ENCODE measurements at regions not wholly inside any gene's neighbourhood (a gene's known extent, or its start where the extent isn't known, plus 50 kb on each side); places are given as distances from the start of the nearest gene placed in this dataset.

DNA sequence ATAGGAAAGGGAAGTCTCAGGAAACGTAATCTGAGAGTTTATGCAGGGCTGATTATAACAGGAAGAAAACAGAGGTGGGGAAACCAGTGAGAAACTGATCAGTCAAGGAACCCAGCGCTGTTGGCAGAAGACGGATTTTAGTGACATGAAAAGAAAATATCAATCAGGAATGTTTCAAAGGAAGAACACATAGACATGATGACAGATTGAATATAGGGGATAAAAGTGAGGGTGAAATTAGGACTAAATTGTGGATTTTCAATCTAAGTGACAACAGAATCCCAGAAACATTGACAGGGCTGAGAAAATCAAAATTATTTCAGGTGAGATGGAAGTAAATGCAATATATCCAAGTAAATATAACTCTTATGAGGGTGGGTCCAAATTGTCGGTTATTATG, 199.8 kb upstream of the CCDC150 start:
- DNase-seq (ENCODE audit: low read depth, low spot score): no peak

DNA sequence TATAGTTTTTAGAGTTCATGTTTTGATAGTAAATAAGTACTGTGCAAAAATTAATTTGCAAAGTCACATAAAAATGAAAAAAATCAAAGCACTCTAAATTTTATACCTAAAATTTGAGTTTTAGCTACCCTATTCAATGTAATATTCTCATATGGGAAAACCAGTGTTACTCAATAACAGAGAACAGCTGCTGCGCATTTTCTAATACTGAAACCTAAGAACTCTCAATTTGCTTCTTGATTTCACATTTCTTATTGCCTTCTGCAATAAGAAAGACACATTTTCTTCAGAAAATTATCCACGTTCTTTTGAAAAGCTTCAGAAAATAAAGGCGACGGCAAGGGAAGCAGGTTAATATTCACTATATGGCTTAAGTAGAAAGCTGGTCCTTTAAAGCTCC, 199.1 kb upstream of the CCDC150 start:
- no peak for DNase-seq (ENCODE audit: low read depth, low spot score)

GRCh38 chr2:196441527-196441926, 198.0 kb upstream of the CCDC150 start:
- DNase-seq (ENCODE audit: low read depth, low spot score): no peak

DNA sequence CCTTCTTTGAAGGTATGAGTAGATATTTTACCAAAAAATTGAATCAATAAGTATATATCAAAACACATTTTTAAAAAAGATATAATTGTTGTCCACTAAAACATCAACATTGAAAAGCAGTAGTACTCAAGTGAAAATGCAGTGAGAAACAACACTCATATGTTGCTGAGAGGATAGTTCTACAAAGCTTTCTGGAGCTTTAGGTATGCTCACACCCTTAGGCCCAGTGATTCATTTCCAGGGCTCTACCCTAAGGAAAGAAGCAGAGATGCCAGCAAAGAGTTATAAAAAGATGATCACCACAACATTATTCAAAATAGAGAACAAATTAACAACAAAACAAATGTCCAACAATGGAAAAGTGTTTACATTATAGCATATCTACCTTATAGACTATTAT, 197.3 kb upstream of the CCDC150 start:
- DNase-seq (ENCODE audit: low read depth, low spot score): no peak

DNA sequence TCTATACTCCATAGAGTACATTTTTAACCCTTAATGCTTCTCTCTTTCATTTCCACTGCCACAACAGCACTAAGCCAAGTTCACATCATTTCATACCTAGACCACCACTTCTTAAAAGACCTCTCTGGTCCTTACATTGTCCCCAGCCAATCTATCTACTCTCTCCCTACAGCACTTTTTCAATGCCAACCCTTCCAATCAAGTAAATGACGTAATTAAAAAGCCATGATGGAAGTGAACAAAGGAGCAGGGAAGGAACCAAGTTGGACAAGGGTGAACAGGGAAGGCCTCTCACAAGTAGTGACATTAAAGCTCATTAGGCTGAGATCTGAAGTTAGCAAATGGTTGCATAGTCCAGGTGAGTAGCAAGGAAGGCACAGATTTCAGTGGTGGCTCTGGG, 195.1 kb upstream of the CCDC150 start:
- DNase-seq (ENCODE audit: low read depth, low spot score): no peak

DNA sequence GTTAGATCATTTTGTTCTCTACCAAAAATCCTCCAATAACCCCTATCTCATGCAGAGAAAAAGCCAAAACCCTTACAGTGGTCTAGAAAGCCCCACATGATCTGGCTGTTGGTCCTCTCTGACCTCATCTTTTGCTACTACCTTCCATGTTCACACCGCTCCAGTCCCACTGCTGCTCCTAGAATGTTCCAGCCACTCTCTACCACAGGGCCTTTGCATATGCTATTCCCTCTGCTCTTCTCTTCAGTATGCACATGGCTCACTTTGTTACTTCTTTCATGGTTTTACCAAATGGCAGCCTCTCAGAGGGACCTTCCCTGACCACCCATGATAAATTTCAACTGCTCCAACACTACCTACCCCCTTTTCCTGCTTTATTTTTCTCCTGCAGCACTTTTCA, 193.5 kb upstream of the CCDC150 start:
- DNase-seq (ENCODE audit: low read depth, low spot score): no peak

DNA sequence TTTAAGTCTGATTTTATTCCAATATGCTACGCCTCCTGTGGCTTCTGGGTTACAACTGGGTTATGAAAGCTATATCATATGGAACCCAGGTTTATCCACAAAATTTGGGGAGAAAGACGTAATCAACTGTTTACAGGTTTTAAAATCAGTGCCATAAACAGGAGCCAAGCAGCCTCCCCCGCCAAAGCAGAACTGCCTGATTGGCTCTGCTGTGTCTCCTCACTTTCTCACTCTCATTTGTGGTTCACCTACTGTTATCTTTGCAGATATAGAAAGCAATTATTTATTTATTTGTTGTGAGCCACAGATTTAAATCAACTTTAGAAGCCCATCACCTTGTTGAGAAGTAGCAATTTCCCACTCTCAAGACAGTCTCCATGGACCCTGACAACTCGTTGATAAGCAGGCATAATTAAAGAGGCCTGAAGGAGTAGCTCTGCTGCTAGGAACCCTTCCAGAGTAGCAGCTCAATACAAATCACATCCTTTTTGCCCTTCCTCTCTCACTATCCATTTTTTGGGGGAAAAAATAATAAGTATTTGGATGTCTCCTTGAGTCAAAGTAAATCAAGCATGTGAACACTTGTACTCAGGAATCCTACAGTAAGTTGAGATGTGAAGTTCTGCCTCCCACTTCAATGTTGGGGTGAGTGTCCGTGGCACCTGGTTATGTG, 191.0 kb upstream of the CCDC150 start:
- DNase-seq (ENCODE audit: low read depth, low spot score): no peak

GRCh38 chr2:196449083-196449482, 190.4 kb upstream of the CCDC150 start:
- DNase-seq (ENCODE audit: low read depth, low spot score): no peak

- DNase-seq (ENCODE audit: low read depth, low spot score): no peak
These were observed 186.8 kb upstream of the CCDC150 start for GRCh38 chr2:196452758-196453157.

- DNase-seq (ENCODE audit: low read depth, low spot score): peak; percentile 56
These were observed 185.9 kb upstream of the CCDC150 start for GRCh38 chr2:196453613-196454047.

- DNase-seq (ENCODE audit: low read depth, low spot score): no peak
These were observed 185.0 kb upstream of the CCDC150 start for GRCh38 chr2:196454492-196454891.

DNA sequence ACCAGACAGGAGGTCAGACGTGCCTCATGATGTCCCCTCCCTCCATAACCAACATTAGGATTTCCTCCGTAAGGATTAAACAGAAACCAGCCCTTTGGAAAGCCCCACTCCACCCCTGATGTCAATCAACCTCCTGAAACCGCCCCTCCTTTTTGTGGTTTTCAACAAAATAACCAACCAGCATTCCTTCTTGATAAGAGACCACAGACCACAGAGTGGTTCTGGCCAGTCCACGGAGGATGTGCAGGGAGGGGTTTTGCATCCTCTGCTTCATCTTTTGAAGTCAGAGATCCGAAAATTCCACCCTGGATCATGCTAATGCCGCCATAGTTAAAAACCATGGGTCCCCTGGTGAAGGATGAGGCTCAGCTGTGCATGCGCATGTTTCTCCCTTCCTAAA, 180.0 kb upstream of the CCDC150 start:
- peak; percentile 86 for DNase-seq (ENCODE audit: low read depth, low spot score)

- DNase-seq (ENCODE audit: low read depth, low spot score): no peak
These were observed 175.8 kb upstream of the CCDC150 start for GRCh38 chr2:196463706-196464105.

GRCh38 chr2:196464311-196464710, 175.2 kb upstream of the CCDC150 start:
- no peak for DNase-seq (ENCODE audit: low read depth, low spot score)

DNA sequence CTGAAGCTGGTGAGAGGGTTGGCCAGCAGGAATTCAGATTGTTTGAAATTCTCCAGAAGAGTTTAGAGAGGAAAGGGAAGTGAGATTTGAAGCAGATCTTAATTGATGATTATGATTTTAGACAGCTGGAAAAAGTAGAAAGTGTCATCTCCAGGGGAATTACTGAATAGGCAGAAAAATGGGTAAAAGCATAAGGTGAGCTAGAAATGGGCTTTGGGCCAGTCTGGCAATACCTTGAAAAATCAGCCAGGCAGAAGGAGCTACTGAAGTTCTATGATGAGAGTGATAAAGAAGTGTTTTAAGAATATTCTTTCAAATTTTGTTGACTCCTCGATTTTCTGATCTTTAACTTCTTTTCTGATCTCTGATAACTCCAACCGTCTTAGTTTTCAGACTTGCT, 172.9 kb upstream of the CCDC150 start:
- no peak for DNase-seq (ENCODE audit: low read depth, low spot score)

DNA sequence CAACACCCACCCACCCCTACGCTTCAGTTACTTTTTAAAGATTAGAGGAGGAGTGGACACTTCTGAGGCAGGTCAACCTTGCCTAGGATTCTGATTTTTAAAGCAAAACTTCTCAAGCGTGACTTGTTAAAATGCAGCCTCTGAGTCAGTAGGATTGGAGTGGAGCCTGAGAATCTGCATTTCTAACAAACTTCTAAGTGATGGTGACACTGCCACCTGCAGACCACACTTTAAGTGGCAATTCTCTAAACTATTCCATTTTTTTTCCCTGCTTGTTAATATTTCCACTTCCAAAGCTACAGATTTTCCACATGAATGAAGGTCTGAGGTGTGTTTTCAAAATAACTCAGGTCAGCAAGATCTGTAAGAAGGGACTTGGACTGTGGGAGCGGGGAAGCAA, 171.1 kb upstream of the CCDC150 start:
- DNase-seq (ENCODE audit: low read depth, low spot score): no peak

DNA sequence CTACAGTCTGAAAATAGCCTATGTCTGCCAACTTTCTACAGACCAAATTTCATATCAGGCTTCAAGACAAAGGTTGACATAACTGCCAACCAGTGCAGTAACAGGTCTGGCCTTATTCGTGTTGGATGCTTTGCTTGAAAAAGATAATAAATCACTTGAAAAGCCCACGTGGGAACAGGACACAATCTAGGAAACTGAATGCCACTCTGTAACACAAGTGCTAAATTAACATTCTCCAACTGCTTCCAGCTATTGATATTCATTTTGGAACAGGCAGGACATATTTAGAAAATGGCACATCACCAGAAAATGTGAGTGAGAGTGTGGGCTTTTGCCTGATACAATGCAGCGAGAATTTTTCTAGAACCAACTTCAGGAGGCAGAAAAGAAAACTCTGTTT, 165.9 kb upstream of the CCDC150 start:
- no peak for DNase-seq (ENCODE audit: low read depth, low spot score)

DNA sequence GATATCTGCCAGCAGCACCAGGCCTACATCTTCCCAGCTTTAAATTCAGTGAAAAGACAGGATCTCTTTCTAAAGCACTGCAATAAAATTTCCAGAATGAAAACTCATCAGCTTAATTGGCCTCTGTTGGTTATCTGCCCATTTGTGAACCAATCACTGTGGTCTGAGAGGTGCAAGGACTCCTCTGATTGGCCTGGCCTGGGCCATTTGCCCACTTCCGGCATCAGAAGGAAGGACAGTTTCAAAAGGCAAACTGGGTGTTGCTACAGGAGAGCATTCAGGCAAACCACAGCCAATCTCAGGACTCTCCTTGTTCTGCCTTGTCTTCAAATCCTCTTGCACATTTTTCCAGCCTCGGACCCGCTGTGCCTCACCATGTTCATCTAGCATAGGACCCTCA, 163.9 kb upstream of the CCDC150 start:
- DNase-seq (ENCODE audit: low read depth, low spot score): no peak

- DNase-seq (ENCODE audit: low read depth, low spot score): no peak
These were observed 160.9 kb upstream of the CCDC150 start for GRCh38 chr2:196478588-196478987.

- DNase-seq (ENCODE audit: low read depth, low spot score): peak; percentile 80
These were observed 160.2 kb upstream of the CCDC150 start for GRCh38 chr2:196479350-196479749.

- DNase-seq (ENCODE audit: low read depth, low spot score): no peak
These were observed 158.7 kb upstream of the CCDC150 start for GRCh38 chr2:196480653-196481323.

- DNase-seq (ENCODE audit: low read depth, low spot score): no peak
These were observed 158.2 kb upstream of the CCDC150 start for GRCh38 chr2:196481324-196481697.

All from astrocyte of the hippocampus (primary cell).